KOPT-K1 (cell line): ENCODE measurements at regions not wholly inside any gene's neighbourhood (a gene's known extent, or its start where the extent isn't known, plus 50 kb on each side); places are given as distances from the start of the nearest gene placed in this dataset.

Experiments used
- H3K27ac ChIP-seq: fragments of 200-600 bp; sonication (generic); 2 replicates; pipeline ENCODE4 v1.5.1; 2016; ENCODE audit warnings: antibody characterized with exemption, mild to moderate bottlenecking, low read depth, low read length; ENCODE audit not compliant: poor library complexity, severe bottlenecking
- H3K36me3 ChIP-seq: fragments of 200-600 bp; sonication (generic); 2 replicates; pipeline ENCODE4 v1.5.1; 2017; ENCODE audit warnings: antibody characterized with exemption, mild to moderate bottlenecking, low read length, moderate library complexity; ENCODE audit not compliant: insufficient read depth
- H3K9me3 ChIP-seq: fragments of 200-600 bp; sonication (generic); 2 replicates; pipeline ENCODE4 v1.5.1; 2017; ENCODE audit warnings: antibody characterized with exemption, low read length, mild to moderate bottlenecking; ENCODE audit not compliant: insufficient read depth, poor library complexity, severe bottlenecking

DNA sequence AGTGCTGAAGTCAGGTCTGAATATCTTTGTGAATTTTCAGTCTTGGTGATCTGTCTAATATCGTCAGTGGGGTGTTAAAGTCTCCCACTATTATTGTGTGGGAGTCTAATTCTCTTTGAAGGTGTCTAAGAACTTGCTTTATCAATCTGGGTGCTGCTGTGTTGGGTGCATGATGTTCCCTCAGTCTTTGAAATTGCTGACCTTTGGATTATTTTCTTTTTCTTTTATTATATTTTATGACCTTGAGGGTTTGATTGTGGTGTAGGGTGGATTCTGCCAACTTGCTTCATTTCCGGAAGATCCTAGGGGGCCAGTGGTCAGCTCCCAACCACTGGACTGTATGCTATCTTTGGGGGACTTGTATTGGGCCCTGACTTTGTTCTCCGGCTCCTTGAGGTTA is 415.3 kb downstream of the USP25 start:
- H3K27ac ChIP-seq, result no peak overlapping the region
- no peaks in the 10 kb centered on the region for H3K36me3 ChIP-seq
- no peaks in the 10 kb centered on the region for H3K9me3 ChIP-seq

DNA sequence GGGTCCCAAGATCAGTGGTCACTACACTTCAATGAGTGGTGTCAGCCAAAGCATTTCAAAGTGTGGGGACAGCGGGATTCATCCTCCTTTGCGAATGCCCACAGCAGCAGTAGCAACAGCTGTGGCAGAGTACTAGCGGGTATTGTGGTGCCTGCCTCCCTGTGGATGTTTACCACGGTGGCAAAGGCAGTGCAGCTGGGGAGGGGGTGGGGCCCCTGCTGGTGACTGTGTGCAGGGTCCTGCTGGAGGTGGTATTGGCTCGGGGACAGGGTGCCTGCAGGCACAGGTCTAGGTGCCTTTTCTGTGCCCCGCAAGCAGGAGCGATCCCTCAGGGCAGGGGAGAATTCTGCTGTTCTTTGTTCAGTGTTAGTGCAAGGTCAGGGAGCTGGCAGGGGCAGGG is 415.7 kb downstream of the USP25 start:
- Histone ChIP-seq H3K36me3 (no peaks in the 10 kb centered on the region), H3K27ac (no peak overlapping the region), H3K9me3 (no peaks in the 10 kb centered on the region)

GRCh38 chr21:16154321-16154720 is 424.5 kb downstream of the USP25 start:
- Histone ChIP-seq H3K9me3 (no peaks in the 10 kb centered on the region), H3K36me3 (no peaks in the 10 kb centered on the region), H3K27ac (no peak overlapping the region)

- H3K27ac ChIP-seq, result no peak overlapping the region
- no peaks in the 10 kb centered on the region for H3K9me3 ChIP-seq
- no peaks in the 10 kb centered on the region for H3K36me3 ChIP-seq
Observed at GRCh38 chr21:16154951-16155635, 425.3 kb downstream of the USP25 start.

GRCh38 chr21:16156841-16157489 is 427.2 kb downstream of the USP25 start:
- Histone ChIP-seq H3K27ac (no peak overlapping the region), H3K9me3 (no peaks in the 10 kb centered on the region), H3K36me3 (no peaks in the 10 kb centered on the region)

- Histone ChIP-seq H3K9me3 (no peaks in the 10 kb centered on the region), H3K36me3 (no peaks in the 10 kb centered on the region), H3K27ac (no peak overlapping the region)
Observed at GRCh38 chr21:16159213-16159970, 429.6 kb downstream of the USP25 start.

DNA sequence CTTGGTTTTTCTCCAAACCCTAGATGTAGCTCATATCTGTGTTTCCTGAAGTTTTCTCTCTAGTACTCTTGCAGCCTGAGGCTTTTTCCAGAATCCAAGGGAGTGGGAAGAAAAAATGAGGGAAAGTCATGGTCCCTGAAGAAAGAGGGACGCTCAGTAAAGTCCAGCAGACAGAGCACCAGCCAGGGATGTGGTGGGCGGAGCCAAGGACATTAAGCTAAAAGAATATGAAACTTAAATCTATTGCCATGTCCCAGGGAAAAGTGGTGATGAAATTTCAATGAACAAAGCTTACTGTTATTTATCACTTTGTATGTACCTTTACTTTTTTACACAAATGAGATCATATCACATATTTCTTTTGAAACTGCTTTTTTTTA is 430.2 kb downstream of the USP25 start:
- Histone ChIP-seq H3K36me3 (no peaks in the 10 kb centered on the region), H3K27ac (no peak overlapping the region), H3K9me3 (no peaks in the 10 kb centered on the region)

- Histone ChIP-seq H3K36me3 (no peaks in the 10 kb centered on the region), H3K9me3 (no peaks in the 10 kb centered on the region), H3K27ac (no peak overlapping the region)
Observed at GRCh38 chr21:16162953-16163352, 433.2 kb downstream of the USP25 start.

GRCh38 chr21:16169102-16169511 is 439.3 kb downstream of the USP25 start:
- H3K9me3 ChIP-seq, result no peaks in the 10 kb centered on the region
- no peaks in the 10 kb centered on the region for H3K36me3 ChIP-seq
- H3K27ac ChIP-seq, result no peak overlapping the region

- Histone ChIP-seq H3K36me3 (no peaks in the 10 kb centered on the region), H3K27ac (no peak overlapping the region), H3K9me3 (no peaks in the 10 kb centered on the region)
Observed at GRCh38 chr21:16169779-16170178, 440.0 kb downstream of the USP25 start.

DNA sequence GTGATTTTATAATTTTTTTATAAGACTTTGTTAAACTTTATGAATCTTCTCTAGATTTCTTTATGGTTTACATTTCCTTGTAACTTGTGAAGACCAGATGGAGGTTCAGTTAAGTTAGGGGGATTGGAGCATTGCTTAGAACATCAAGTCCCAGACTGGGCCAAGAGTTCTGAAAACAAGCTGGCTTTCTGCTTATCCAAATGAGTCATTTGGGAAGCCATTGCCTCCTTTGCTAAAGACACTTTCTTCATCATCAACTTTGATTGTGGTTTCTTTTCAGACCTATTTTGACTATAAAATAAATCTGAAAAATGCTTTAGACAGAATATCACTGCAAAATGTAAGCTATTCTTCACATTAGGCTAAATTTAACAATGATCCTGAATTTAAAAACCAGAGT is 446.8 kb downstream of the USP25 start:
- Histone ChIP-seq H3K27ac (no peak overlapping the region), H3K36me3 (no peaks in the 10 kb centered on the region), H3K9me3 (no peaks in the 10 kb centered on the region)

- Histone ChIP-seq H3K36me3 (no peaks in the 10 kb centered on the region), H3K27ac (no peak overlapping the region), H3K9me3 (no peaks in the 10 kb centered on the region)
Observed at GRCh38 chr21:16177532-16177931, 447.8 kb downstream of the USP25 start.

DNA sequence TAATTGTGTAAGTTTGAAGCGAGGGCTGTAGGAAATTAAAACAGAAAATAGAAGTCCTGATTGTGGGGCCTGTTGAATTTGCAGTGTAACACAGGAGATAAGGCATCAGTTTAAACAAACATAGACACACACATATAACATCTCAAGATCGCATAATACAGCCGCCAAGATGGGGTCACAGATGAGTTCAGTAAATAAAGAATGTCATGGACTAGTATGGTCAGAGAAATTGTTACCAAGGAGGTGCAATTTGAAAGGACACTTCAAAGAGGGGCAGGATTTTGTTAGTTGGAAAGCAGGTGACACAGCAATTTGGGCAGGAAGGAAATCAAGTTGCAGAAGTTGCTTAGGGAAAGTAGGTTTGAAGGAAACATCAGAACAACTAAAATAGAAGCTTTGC is 450.0 kb downstream of the USP25 start:
- no peak overlapping the region for H3K27ac ChIP-seq
- H3K36me3 ChIP-seq, result no peaks in the 10 kb centered on the region
- no peaks in the 10 kb centered on the region for H3K9me3 ChIP-seq

GRCh38 chr21:16180614-16181013 is 450.8 kb downstream of the USP25 start:
- no peak overlapping the region for H3K27ac ChIP-seq
- H3K36me3 ChIP-seq, result no peaks in the 10 kb centered on the region
- no peaks in the 10 kb centered on the region for H3K9me3 ChIP-seq

DNA sequence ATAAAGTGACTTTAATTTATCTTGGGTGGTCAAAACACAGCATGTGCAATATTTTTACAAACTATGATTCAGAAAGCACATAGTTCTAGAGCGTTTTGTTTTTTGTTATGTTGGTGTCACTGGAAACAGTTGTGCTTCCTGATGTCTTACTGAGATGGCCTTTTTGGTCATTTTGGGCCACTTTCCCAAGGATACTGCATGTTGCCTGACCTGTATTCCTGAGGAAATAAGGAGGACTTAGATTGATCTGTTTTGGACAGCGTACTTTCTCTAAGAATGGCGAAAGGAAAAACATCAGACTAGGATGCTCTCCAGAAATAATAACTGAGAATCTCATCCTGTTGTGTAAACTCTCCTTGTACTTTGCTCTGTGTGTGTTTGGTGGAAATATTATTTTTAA is 451.2 kb downstream of the USP25 start:
- Histone ChIP-seq H3K9me3 (no peaks in the 10 kb centered on the region), H3K27ac (no peak overlapping the region), H3K36me3 (no peaks in the 10 kb centered on the region)
